K562 (cell line): ENCODE measurements at regions not wholly inside any gene's neighbourhood (a gene's known extent, or its start where the extent isn't known, plus 50 kb on each side); places are given as distances from the start of the nearest gene placed in this dataset.

Experiments
- ATAC-seq: fragments of 200-7000 bp; cut with Tn5 transposase; 3 replicates; pipeline ENCODE4 v1.9.1; 2020; ENCODE audit warnings: moderate library complexity
- BruUV-seq: library from RNA; stranded (reverse); fragments of 400-500 nt; replicated peaks from 2 replicates; lab custom pipeline; 2021; lab: Mats Ljungman, UMichigan
- CTCF ChIA-PET: fragments of 300-600 bp; formaldehyde crosslinking; extraction: SDS; loops from one replicate; lab custom pipeline; 2021; ENCODE audit warnings: low intra/inter-chr PET ratio; lab: Yijun Ruan, JAX
- POLR2A ChIA-PET: fragments of 300-600, 350-650 bp; sonication (Branson Sonifier 250); formaldehyde crosslinking; extraction: SDS; loops from one replicate; lab custom pipeline; 2021; ENCODE audit warnings: antibody characterized with exemption, inconsistent platforms; lab: Yijun Ruan, JAX
- DNase-seq, 4 experiments: peaks; one replicate each; pipeline versions ENCODE4 v3.0.0 to v3.0.0-alpha.2; 2011 to 2018; ENCODE audit warnings: low spot score in 3 of 4, mixed read lengths in 3 of 4; ENCODE audit errors: extremely low read depth in 1 of 4
- FAIRE-seq: peaks from 2 replicates; lab custom pipeline; 2011; peaks lifted over from hg19 to GRCh38; lab: Jason Lieb, UNC
- H2AFZ ChIP-seq: 2 replicates; pipeline ENCODE4 v1.6.0; 2011; ENCODE audit warnings: low read depth, low read length, control low read depth, inconsistent platforms
- H3K27ac ChIP-seq: fragments of 200-600 bp; 3 replicates; pipeline ENCODE4 v1.8.0; 2011; ENCODE audit warnings: low read depth, mild to moderate bottlenecking, control low read depth, inconsistent platforms, low read length, moderate library complexity, mixed read lengths; ENCODE audit errors: extremely low read depth
- H3K27me3 ChIP-seq, 2 experiments: fragments of 300-600 bp in 1 of 2; 2 replicates in 1 of 2; 3 replicates in 1 of 2; pipeline versions ENCODE4 v1.6.0 to v1.8.0; 2011; ENCODE audit warnings: inconsistent platforms in 2 of 2, low read length in 2 of 2, mild to moderate bottlenecking in 1 of 2, mixed read lengths in 1 of 2, moderate library complexity in 1 of 2; ENCODE audit not compliant: control insufficient read depth in 2 of 2, insufficient read depth in 2 of 2
- H3K36me3 ChIP-seq: fragments of 300-600 bp; 3 replicates; pipeline ENCODE4 v1.8.0; 2011; ENCODE audit warnings: mild to moderate bottlenecking, low read length, inconsistent platforms; ENCODE audit not compliant: control insufficient read depth, insufficient read depth
- H3K4me1 ChIP-seq, 2 experiments: fragments of 200-600 bp in 1 of 2; replicated peaks in 1 of 2; 2 replicates in 1 of 2; 3 replicates in 1 of 2; pipeline versions ENCODE4 v1.5.1 to v1.8.0; 2011; ENCODE audit warnings: inconsistent platforms in 2 of 2, low read length in 2 of 2, mild to moderate bottlenecking in 1 of 2, mixed read lengths in 1 of 2, moderate library complexity in 1 of 2; ENCODE audit not compliant: control insufficient read depth in 2 of 2, insufficient read depth in 2 of 2
- H3K4me2 ChIP-seq: 2 replicates; pipeline ENCODE4 v1.6.1; 2011; ENCODE audit warnings: low read length, control low read depth, inconsistent platforms, mixed read lengths; ENCODE audit not compliant: insufficient read depth
- H3K4me3 ChIP-seq: fragments of 200-600 bp; sonication (generic), shearing (Covaris generic); 2 replicates; pipeline ENCODE4 v1.5.1; 2016; ENCODE audit warnings: control low read depth, inconsistent platforms
- H3K79me2 ChIP-seq: fragments of 200-600 bp; 3 replicates; pipeline ENCODE4 v1.8.0; 2011; ENCODE audit warnings: low read length, inconsistent platforms; ENCODE audit not compliant: control insufficient read depth, insufficient read depth
- H3K9ac ChIP-seq, 2 experiments: 2 replicates each; pipeline versions ENCODE4 v1.6.0 to v1.6.1; 2011; ENCODE audit warnings: low read depth in 2 of 2, low read length in 2 of 2, control low read depth in 1 of 2, inconsistent platforms in 1 of 2, mild to moderate bottlenecking in 1 of 2, mixed read lengths in 1 of 2; ENCODE audit not compliant: insufficient read depth in 1 of 2
- H3K9me1 ChIP-seq: one replicate; pipeline ENCODE4 v1.6.0; 2011; ENCODE audit warnings: inconsistent platforms, mild to moderate bottlenecking, low read length, moderate library complexity; ENCODE audit not compliant: control insufficient read depth, insufficient read depth
- H3K9me3 ChIP-seq: replicated peaks from 2 replicates; pipeline ENCODE4 v1.5.1; 2011; ENCODE audit warnings: low read depth, low read length, inconsistent platforms; ENCODE audit not compliant: control insufficient read depth, insufficient read depth
- H4K20me1 ChIP-seq: replicated peaks from 2 replicates; pipeline ENCODE4 v1.6.1; 2011; ENCODE audit warnings: low read length, inconsistent platforms, mixed read lengths; ENCODE audit not compliant: control insufficient read depth, insufficient read depth
- CREB1 ChIP-seq, 2 experiments: sonication (generic) in 1 of 2; formaldehyde crosslinking in 1 of 2; IDR thresholded peaks; 2 replicates each; pipeline versions ENCODE4 v1.6.1 to v1.8.0; 2012 to 2022; ENCODE audit warnings: inconsistent platforms in 1 of 2, mild to moderate bottlenecking in 1 of 2, missing genetic modification reagents in 1 of 2, moderate library complexity in 1 of 2
- KDM2B ChIP-seq: fragments of 250-450 bp; sonication (Bioruptor Pico); IDR thresholded peaks from 2 replicates; pipeline ENCODE4 v1.8.0; 2021; ENCODE audit warnings: mild to moderate bottlenecking, moderate library complexity
- MAFK ChIP-seq: IDR thresholded peaks from 2 replicates; pipeline ENCODE4 v1.6.1; 2011; ENCODE audit warnings: low read length, improper control_type of control experiment
- MITF ChIP-seq: IDR thresholded peaks from 2 replicates; pipeline ENCODE4 v1.6.1; 2014; ENCODE audit warnings: antibody characterized with exemption
- MTA3 ChIP-seq: fragments of 450-650 bp; formaldehyde crosslinking; IDR thresholded peaks from 2 replicates; pipeline ENCODE4 v1.6.1; 2017; ENCODE audit warnings: mild to moderate bottlenecking, borderline replicate concordance
- SRF ChIP-seq, 2 experiments: fragments of 250-450, 450-650 bp in 1 of 2; sonication (Bioruptor Pico) in 1 of 2; sonication (generic) in 1 of 2; formaldehyde crosslinking; IDR thresholded peaks; 2 replicates each; pipeline versions ENCODE4 v1.5.0 to v1.5.1; 2020 to 2022; ENCODE audit warnings: mild to moderate bottlenecking in 1 of 2, missing genetic modification reagents in 1 of 2
- TFAM ChIP-seq: fragments of 250-450 bp; sonication (Bioruptor Pico); conservative IDR thresholded peaks from 2 replicates; pipeline ENCODE4 v1.5.0; 2021; ENCODE audit warnings: mild to moderate bottlenecking, moderate library complexity
- WGBS: fragments of 100-300 bp; shearing (Covaris generic); methylation state at CpG from one replicate; pipeline ENCODE4 v1.1.6; 2016; ENCODE audit warnings: low coverage, mixed read lengths; ENCODE audit not compliant: insufficient coverage; ENCODE audit errors: missing lambda C conversion rate; 5-methylcytosine and 5-hydroxymethylcytosine counted together
- in situ Hi-C: fragments of 300-500 bp; cut with MboI; formaldehyde crosslinking; loops from 4 replicates; pipeline ENCODE4 v1.15.0; 2018; ENCODE audit warnings: inconsistent platforms, mixed read lengths
- intact Hi-C: fragments of 100-400 bp; cut with micrococcal nuclease; formaldehyde crosslinking; loops from 2 replicates; pipeline ENCODE4 v1.14.2; 2022
- TF ChIP-seq, protein P1 (sequence below), 2 experiments: fragments of 450-650 bp; IDR thresholded peaks; 2 replicates each; pipeline ENCODE4 v1.6.1; 2018; ENCODE audit warnings: mild to moderate bottlenecking in 2 of 2, low read depth in 1 of 2; ENCODE audit not compliant: partially characterized antibody in 2 of 2
- TF ChIP-seq, protein P2 (sequence below): fragments of 250-450 bp; sonication (Bioruptor Pico); IDR thresholded peaks from 2 replicates; pipeline ENCODE4 v1.4.0; 2020; ENCODE audit warnings: mild to moderate bottlenecking, moderate library complexity

GRCh38 chr5:125484742-125485641 is 738.6 kb upstream of the ZNF608 start:
- no peak overlapping the region for H3K9ac ChIP-seq
- no peaks in the 10 kb centered on the region for H3K27me3 ChIP-seq
- BruUV-seq, result no TSS peak
- in situ Hi-C loops (no loop called here), intact Hi-C loops (no loop called here)
- no peaks in the 10 kb centered on the region for H4K20me1 ChIP-seq
- no peak overlapping the region for H2AFZ ChIP-seq
- no peaks in the 10 kb centered on the region for H3K9me1 ChIP-seq
- no peak overlapping the region for H3K4me3 ChIP-seq
- 2% methylated on average over 10 of the region's 10 CpGs for WGBS
- H3K4me1 ChIP-seq, result no peaks in the 10 kb centered on the region
- H3K79me2 ChIP-seq, result no peaks in the 10 kb centered on the region
- POLR2A ChIA-PET, result no interaction called here
- FAIRE-seq (no peak), DNase-seq (no peak), ATAC-seq (no peak)
- H3K27ac ChIP-seq, result no peak overlapping the region
- no peaks in the 10 kb centered on the region; the same call in 1 of the 2 replicates for H3K9me3 ChIP-seq
- no peaks in the 10 kb centered on the region for H3K36me3 ChIP-seq
- CTCF ChIA-PET, result no interaction called here
- H3K4me2 ChIP-seq, result no peak overlapping the region
- TF ChIP-seq CREB1 (IDR thresholded peaks at IDR 0.05) (no peak), CREB1 (CRISPR knock-in tag; IDR thresholded peaks at IDR 0.05) (no peak), TFAM (no peak), MAFK (no peak), MTA3 (no peak), SRF (CRISPR knock-in tag; IDR thresholded peaks at IDR 0.05) (no peak), KDM2B (CRISPR knock-in tag) (no peak), MITF (no peak)
- TF ChIP-seq, protein P1, sequence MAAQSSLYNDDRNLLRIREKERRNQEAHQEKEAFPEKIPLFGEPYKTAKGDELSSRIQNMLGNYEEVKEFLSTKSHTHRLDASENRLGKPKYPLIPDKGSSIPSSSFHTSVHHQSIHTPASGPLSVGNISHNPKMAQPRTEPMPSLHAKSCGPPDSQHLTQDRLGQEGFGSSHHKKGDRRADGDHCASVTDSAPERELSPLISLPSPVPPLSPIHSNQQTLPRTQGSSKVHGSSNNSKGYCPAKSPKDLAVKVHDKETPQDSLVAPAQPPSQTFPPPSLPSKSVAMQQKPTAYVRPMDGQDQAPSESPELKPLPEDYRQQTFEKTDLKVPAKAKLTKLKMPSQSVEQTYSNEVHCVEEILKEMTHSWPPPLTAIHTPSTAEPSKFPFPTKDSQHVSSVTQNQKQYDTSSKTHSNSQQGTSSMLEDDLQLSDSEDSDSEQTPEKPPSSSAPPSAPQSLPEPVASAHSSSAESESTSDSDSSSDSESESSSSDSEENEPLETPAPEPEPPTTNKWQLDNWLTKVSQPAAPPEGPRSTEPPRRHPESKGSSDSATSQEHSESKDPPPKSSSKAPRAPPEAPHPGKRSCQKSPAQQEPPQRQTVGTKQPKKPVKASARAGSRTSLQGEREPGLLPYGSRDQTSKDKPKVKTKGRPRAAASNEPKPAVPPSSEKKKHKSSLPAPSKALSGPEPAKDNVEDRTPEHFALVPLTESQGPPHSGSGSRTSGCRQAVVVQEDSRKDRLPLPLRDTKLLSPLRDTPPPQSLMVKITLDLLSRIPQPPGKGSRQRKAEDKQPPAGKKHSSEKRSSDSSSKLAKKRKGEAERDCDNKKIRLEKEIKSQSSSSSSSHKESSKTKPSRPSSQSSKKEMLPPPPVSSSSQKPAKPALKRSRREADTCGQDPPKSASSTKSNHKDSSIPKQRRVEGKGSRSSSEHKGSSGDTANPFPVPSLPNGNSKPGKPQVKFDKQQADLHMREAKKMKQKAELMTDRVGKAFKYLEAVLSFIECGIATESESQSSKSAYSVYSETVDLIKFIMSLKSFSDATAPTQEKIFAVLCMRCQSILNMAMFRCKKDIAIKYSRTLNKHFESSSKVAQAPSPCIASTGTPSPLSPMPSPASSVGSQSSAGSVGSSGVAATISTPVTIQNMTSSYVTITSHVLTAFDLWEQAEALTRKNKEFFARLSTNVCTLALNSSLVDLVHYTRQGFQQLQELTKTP (IDR thresholded peaks at IDR 0.05; ENCODE audit: low read depth in 1 of 2, partially characterized antibody in 2 of 2), result no peak
- TF ChIP-seq, protein P2, sequence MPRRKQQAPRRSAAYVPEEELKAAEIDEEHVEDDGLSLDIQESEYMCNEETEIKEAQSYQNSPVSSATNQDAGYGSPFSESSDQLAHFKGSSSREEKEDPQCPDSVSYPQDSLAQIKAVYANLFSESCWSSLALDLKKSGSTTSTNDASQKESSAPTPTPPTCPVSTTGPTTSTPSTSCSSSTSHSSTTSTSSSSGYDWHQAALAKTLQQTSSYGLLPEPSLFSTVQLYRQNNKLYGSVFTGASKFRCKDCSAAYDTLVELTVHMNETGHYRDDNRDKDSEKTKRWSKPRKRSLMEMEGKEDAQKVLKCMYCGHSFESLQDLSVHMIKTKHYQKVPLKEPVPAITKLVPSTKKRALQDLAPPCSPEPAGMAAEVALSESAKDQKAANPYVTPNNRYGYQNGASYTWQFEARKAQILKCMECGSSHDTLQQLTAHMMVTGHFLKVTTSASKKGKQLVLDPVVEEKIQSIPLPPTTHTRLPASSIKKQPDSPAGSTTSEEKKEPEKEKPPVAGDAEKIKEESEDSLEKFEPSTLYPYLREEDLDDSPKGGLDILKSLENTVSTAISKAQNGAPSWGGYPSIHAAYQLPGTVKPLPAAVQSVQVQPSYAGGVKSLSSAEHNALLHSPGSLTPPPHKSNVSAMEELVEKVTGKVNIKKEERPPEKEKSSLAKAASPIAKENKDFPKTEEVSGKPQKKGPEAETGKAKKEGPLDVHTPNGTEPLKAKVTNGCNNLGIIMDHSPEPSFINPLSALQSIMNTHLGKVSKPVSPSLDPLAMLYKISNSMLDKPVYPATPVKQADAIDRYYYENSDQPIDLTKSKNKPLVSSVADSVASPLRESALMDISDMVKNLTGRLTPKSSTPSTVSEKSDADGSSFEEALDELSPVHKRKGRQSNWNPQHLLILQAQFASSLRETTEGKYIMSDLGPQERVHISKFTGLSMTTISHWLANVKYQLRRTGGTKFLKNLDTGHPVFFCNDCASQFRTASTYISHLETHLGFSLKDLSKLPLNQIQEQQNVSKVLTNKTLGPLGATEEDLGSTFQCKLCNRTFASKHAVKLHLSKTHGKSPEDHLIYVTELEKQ (CRISPR knock-in tag), result no peak
